ENCODE measurements at regions not wholly inside any gene's neighbourhood (a gene's known extent, or its start where the extent isn't known, plus 50 kb on each side); places are given as distances from the start of the nearest gene placed in this dataset.

GRCh38 chr6:10303608-10304506, 111.0 kb downstream of the TFAP2A start:
- DNase-seq: no peak
- Histone ChIP-seq H3K36me3 (no peaks in the 10 kb centered on the region), H3K4me1 (no peaks in the 10 kb centered on the region), H3K27me3 (ENCODE audit: low read depth) (peaks cover 5% of the 10 kb centered on the region), H3K4me3 (no peak overlapping the region), H3K9me3 (replicated peaks) (no peaks in the 10 kb centered on the region), H3K27ac (replicated peaks) (no peak overlapping the region)
- TF ChIP-seq CTCF (IDR thresholded peaks at IDR 0.05; ENCODE audit: borderline replicate concordance): no peak
- intact Hi-C loops (cut with micrococcal nuclease): no loop called here

- H3K4me1 ChIP-seq: no peaks in the 10 kb centered on the region
- H3K27me3 ChIP-seq (ENCODE audit: low read depth): no peaks in the 10 kb centered on the region
- H3K4me3 ChIP-seq: no peak overlapping the region
These were observed 112.2 kb downstream of the TFAP2A start for GRCh38 chr6:10302566-10303235.

GRCh38 chr6:10300071-10300470, 114.8 kb downstream of the TFAP2A start:
- Histone ChIP-seq H3K9me3 (replicated peaks) (no peaks in the 10 kb centered on the region), H3K36me3 (no peaks in the 10 kb centered on the region), H3K27ac (replicated peaks) (no peak overlapping the region), H3K4me1 (no peaks in the 10 kb centered on the region), H3K4me3 (no peak overlapping the region), H3K27me3 (ENCODE audit: low read depth) (no peaks in the 10 kb centered on the region)
- no peak for DNase-seq
- no peak for TF ChIP-seq CTCF (IDR thresholded peaks at IDR 0.05; ENCODE audit: borderline replicate concordance)
- intact Hi-C loops (cut with micrococcal nuclease): no loop called here

More at GRCh38 chr6:10302566-10303235, 112.2 kb downstream of the TFAP2A start:
- no peak for DNase-seq
- no peak for TF ChIP-seq CTCF (IDR thresholded peaks at IDR 0.05; ENCODE audit: borderline replicate concordance)
- Histone ChIP-seq H3K36me3 (no peaks in the 10 kb centered on the region), H3K9me3 (replicated peaks) (no peaks in the 10 kb centered on the region), H3K27ac (replicated peaks) (no peak overlapping the region)
- intact Hi-C loops (cut with micrococcal nuclease): no loop called here

- H3K9me3 ChIP-seq (replicated peaks): no peaks in the 10 kb centered on the region
- no peak overlapping the region for H3K4me3 ChIP-seq
- TF ChIP-seq CTCF (IDR thresholded peaks at IDR 0.05; ENCODE audit: borderline replicate concordance): no peak
- no peak for DNase-seq
- no peaks in the 10 kb centered on the region for H3K27me3 ChIP-seq (ENCODE audit: low read depth)
- no peak overlapping the region for H3K27ac ChIP-seq (replicated peaks)
- H3K36me3 ChIP-seq: no peaks in the 10 kb centered on the region
- no peaks in the 10 kb centered on the region for H3K4me1 ChIP-seq
- intact Hi-C loops (cut with micrococcal nuclease): no loop called here
These were observed 117.0 kb downstream of the TFAP2A start for GRCh38 chr6:10297832-10298231.

GRCh38 chr6:10278746-10279145, 136.1 kb downstream of the TFAP2A start:
- intact Hi-C loops (cut with micrococcal nuclease): no loop called here
- no peak for TF ChIP-seq CTCF (IDR thresholded peaks at IDR 0.05; ENCODE audit: borderline replicate concordance)

More at GRCh38 chr6:10278746-10279145, 136.1 kb downstream of the TFAP2A start:
- Histone ChIP-seq H3K36me3 (no peaks in the 10 kb centered on the region), H3K4me3 (no peak overlapping the region), H3K9me3 (replicated peaks) (peaks cover 3% of the 10 kb centered on the region), H3K4me1 (no peaks in the 10 kb centered on the region), H3K27me3 (ENCODE audit: low read depth) (no peaks in the 10 kb centered on the region), H3K27ac (replicated peaks) (no peak overlapping the region)
- DNase-seq: no peak

All from left ventricle myocardium inferior (tissue), 1 donor.